MCF 10A (cell line): ENCODE measurements at regions not wholly inside any gene's neighbourhood (a gene's known extent, or its start where the extent isn't known, plus 50 kb on each side); places are given as distances from the start of the nearest gene placed in this dataset.
"Not testable (repeated sequence)": the region's sequence is repeated elsewhere in the genome, so short reads cannot be mapped to it uniquely, and the experiment has no call there.

Experiments used
- BruUV-seq: library from RNA; stranded (reverse); fragments of 400-500 nt; replicated peaks from 2 replicates; lab custom pipeline; 2021; lab: Mats Ljungman, UMichigan
- CTCF ChIA-PET: fragments of 300-600 bp; sonication (Branson Sonifier 250); formaldehyde crosslinking; extraction: SDS; loops from one replicate; lab custom pipeline; 2021; ENCODE audit warnings: antibody characterized with exemption, inconsistent platforms; lab: Yijun Ruan, JAX
- POLR2A ChIA-PET: fragments of 300-600, 350-650 bp; sonication (Branson Sonifier 250); formaldehyde crosslinking; extraction: SDS; loops from one replicate; lab custom pipeline; 2020; ENCODE audit warnings: antibody characterized with exemption, inconsistent platforms; lab: Yijun Ruan, JAX
- DNase-seq: peaks from one replicate; pipeline ENCODE4 v3.0.0-alpha.2; 2018; ENCODE audit not compliant: unreplicated experiment
- H3K27ac Mint-ChIP-seq: one replicate; pipeline ENCODE4 v1.8.0; 2022; ENCODE audit warnings: mild to moderate bottlenecking, low read depth, mixed read lengths; ENCODE audit not compliant: unreplicated experiment
- H3K27me3 Mint-ChIP-seq: one replicate; pipeline ENCODE4 v1.8.0; 2022; ENCODE audit warnings: mixed read lengths; ENCODE audit not compliant: insufficient read depth, unreplicated experiment
- H3K36me3 Mint-ChIP-seq: one replicate; pipeline ENCODE4 v1.8.0; 2022; ENCODE audit warnings: mild to moderate bottlenecking, moderate library complexity, mixed read lengths; ENCODE audit not compliant: insufficient read depth, unreplicated experiment
- H3K4me1 Mint-ChIP-seq: one replicate; pipeline ENCODE4 v1.8.0; 2022; ENCODE audit warnings: mixed read lengths; ENCODE audit not compliant: insufficient read depth, unreplicated experiment
- H3K4me3 Mint-ChIP-seq: one replicate; pipeline ENCODE4 v1.8.0; 2022; ENCODE audit warnings: mild to moderate bottlenecking, moderate library complexity, mixed read lengths; ENCODE audit not compliant: unreplicated experiment
- H3K9me3 Mint-ChIP-seq: one replicate; pipeline ENCODE4 v1.8.0; 2022; ENCODE audit warnings: mixed read lengths; ENCODE audit not compliant: unreplicated experiment
- intact Hi-C: fragments of 100-400 bp; cut with micrococcal nuclease; formaldehyde crosslinking; loops from 2 replicates; pipeline ENCODE4 v1.14.1; 2022
- TF ChIP-seq, protein P1 (sequence below): fragments of 200-600 bp; IDR thresholded peaks from one replicate; pipeline ENCODE4 v1.8.0; 2022; ENCODE audit warnings: antibody characterized with exemption, mild to moderate bottlenecking; ENCODE audit not compliant: unreplicated experiment

DNA sequence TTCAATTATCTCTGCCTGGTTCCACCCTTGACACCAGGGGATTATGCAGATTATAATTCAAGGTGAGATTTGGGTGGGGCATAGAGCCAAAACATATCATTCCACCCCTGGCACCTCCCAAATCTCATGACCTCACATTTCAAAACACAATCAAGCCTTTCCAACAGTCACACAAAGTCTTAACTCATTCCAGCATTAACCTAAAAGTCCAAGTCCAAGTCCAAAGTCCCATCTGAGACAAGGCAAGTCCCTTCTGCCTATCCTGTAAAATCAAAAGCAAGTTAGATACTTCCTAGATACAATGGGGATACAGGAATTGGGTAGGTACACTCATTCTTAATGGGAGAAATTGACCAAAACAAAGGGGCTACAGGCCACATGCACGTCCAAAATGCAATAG, 73.7 kb upstream of the SLC24A3 start:
- no peak overlapping the region for H3K4me3 Mint-ChIP-seq
- CTCF ChIA-PET: no interaction called here
- H3K4me1 Mint-ChIP-seq: no peaks in the 10 kb centered on the region
- H3K27ac Mint-ChIP-seq: no peak overlapping the region
- H3K9me3 Mint-ChIP-seq: peaks cover 39% of the 10 kb centered on the region
- no peaks in the 10 kb centered on the region for H3K36me3 Mint-ChIP-seq
- POLR2A ChIA-PET: no interaction called here
- H3K27me3 Mint-ChIP-seq: no peaks in the 10 kb centered on the region
- BruUV-seq: no TSS peak
- intact Hi-C loops: no loop called here
- TF ChIP-seq, protein P1, sequence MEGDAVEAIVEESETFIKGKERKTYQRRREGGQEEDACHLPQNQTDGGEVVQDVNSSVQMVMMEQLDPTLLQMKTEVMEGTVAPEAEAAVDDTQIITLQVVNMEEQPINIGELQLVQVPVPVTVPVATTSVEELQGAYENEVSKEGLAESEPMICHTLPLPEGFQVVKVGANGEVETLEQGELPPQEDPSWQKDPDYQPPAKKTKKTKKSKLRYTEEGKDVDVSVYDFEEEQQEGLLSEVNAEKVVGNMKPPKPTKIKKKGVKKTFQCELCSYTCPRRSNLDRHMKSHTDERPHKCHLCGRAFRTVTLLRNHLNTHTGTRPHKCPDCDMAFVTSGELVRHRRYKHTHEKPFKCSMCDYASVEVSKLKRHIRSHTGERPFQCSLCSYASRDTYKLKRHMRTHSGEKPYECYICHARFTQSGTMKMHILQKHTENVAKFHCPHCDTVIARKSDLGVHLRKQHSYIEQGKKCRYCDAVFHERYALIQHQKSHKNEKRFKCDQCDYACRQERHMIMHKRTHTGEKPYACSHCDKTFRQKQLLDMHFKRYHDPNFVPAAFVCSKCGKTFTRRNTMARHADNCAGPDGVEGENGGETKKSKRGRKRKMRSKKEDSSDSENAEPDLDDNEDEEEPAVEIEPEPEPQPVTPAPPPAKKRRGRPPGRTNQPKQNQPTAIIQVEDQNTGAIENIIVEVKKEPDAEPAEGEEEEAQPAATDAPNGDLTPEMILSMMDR: no peak
- no peak for DNase-seq

DNA sequence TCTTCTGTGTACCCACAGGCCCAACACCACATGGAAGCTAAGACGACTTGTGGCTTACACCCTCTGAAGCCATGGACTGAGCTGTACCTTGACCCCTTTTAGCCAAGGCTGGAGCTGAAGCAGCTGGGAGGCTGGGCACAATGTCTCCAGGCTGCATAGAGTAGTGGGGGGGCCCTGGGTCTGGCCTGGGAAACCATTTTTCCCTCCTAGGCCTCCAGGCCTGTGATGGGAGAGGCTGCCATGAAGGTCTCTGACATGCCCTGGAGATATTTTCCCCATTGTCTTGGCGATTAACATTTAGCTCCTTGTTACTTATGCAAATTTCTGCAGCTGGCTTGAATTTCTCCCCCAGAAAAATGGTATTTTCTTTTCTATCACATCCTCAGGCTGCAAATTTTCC, 72.9 kb upstream of the SLC24A3 start:
- intact Hi-C loops, CTCF ChIA-PET, H3K4me1 Mint-ChIP-seq, H3K27me3 Mint-ChIP-seq, BruUV-seq, DNase-seq, POLR2A ChIA-PET, H3K36me3 Mint-ChIP-seq, H3K4me3 Mint-ChIP-seq, H3K27ac Mint-ChIP-seq: not testable (repeated sequence)
- H3K9me3 Mint-ChIP-seq: peaks cover 37% of the 10 kb centered on the region

DNA sequence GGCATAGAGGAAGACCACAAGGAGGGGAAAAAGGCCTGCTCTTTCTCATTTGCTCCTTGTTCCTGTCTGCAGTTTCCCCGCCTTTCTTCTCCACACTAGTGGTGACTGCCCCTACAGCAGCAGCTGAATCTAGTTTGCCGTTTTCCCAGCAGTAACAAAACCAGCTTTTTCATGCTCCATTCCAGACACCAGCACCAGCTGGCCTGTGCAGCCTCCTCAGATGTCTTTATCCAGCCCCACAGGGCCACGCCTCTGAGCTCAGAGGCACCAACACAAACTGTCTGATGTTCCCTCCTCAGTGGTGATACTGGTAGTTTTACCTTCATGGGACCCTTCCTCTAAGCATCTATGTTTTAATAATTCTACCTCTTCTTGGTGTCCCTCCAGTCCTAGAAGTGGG, 70.4 kb upstream of the SLC24A3 start:
- BruUV-seq: no TSS peak
- Mint-ChIP-seq H3K27ac (no peak overlapping the region), H3K27me3 (no peaks in the 10 kb centered on the region), H3K4me3 (no peak overlapping the region), H3K4me1 (no peaks in the 10 kb centered on the region), H3K36me3 (no peaks in the 10 kb centered on the region), H3K9me3 (peaks cover 20% of the 10 kb centered on the region)
- CTCF ChIA-PET: interaction anchor here (0.6 kb wide), 1 partner anchor 63 kb away, joined by 3 read pairs; no protein-coding TSS in a partner anchor
- TF ChIP-seq, protein P1: no peak
- POLR2A ChIA-PET: no interaction called here
- intact Hi-C loops: no loop called here
- DNase-seq: no peak

DNA sequence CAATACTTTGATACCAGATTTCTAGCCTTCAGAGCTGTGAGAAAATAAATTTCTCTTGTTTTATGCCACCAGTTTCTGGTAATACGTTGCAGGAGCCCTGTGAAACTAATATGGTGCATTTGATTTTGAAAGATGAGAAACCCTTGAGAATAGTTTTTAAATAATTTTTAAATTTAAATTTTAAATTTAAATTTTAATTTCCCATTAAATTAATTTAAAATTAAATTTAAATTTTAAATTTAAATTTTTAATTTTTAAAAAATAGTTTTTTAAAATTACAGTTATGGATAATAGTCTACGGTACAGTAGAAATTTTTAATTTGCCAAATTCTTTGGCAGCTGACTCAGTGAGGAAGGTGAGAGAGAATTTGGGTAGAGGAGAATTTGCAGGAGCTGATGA, 68.6 kb upstream of the SLC24A3 start:
- intact Hi-C loops: no loop called here
- CTCF ChIA-PET: interaction anchor here (0.5 kb wide), 1 partner anchor 440 kb away, joined by 3 read pairs; no protein-coding TSS in a partner anchor
- POLR2A ChIA-PET: no interaction called here
- Mint-ChIP-seq H3K36me3 (no peaks in the 10 kb centered on the region), H3K9me3 (peaks cover 20% of the 10 kb centered on the region), H3K4me3 (no peak overlapping the region), H3K27me3 (no peaks in the 10 kb centered on the region), H3K27ac (no peak overlapping the region), H3K4me1 (no peaks in the 10 kb centered on the region)
- no peak for DNase-seq
- TF ChIP-seq, protein P1: no peak
- BruUV-seq: no TSS peak

DNA sequence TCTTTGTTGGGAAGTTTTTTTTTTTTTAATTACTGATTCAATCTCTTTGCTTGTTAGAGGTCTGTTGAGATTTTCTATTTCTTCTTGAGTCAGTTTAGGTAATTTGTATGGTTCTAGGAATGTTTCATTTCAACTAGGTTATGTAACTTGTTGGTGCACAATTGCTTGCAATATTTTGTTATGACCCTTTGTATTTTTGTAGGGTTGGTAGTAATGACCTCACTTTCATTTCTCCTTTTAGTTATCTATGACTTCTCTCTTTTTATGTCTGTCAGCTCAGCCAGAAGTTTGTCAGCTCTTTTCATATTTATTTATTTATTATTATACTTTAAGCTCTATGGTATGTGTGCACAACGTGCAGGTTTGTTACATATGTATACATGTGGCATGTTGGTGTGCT, 51.1 kb upstream of the SLC24A3 start:
- no peak overlapping the region for H3K27ac Mint-ChIP-seq
- H3K36me3 Mint-ChIP-seq: no peaks in the 10 kb centered on the region
- CTCF ChIA-PET: no interaction called here
- H3K27me3 Mint-ChIP-seq: no peaks in the 10 kb centered on the region
- no peak overlapping the region for H3K4me3 Mint-ChIP-seq
- no peaks in the 10 kb centered on the region for H3K4me1 Mint-ChIP-seq
- DNase-seq: no peak
- intact Hi-C loops: no loop called here
- TF ChIP-seq, protein P1: no peak
- peaks cover 31% of the 10 kb centered on the region for H3K9me3 Mint-ChIP-seq
- BruUV-seq: no TSS peak
- POLR2A ChIA-PET: no interaction called here
